K562 (cell line): ENCODE measurements at regions not wholly inside any gene's neighbourhood (a gene's known extent, or its start where the extent isn't known, plus 50 kb on each side); places are given as distances from the start of the nearest gene placed in this dataset.

ENCODE experiments used
- ATAC-seq: fragments of 200-7000 bp; cut with Tn5 transposase; 3 replicates; pipeline ENCODE4 v1.9.1; 2020; ENCODE audit warnings: moderate library complexity
- BruUV-seq: library from RNA; stranded (reverse); fragments of 400-500 nt; replicated peaks from 2 replicates; lab custom pipeline; 2021; lab: Mats Ljungman, UMichigan
- CTCF ChIA-PET: fragments of 300-600 bp; formaldehyde crosslinking; extraction: SDS; loops from one replicate; lab custom pipeline; 2021; ENCODE audit warnings: low intra/inter-chr PET ratio; lab: Yijun Ruan, JAX
- POLR2A ChIA-PET: fragments of 300-600, 350-650 bp; sonication (Branson Sonifier 250); formaldehyde crosslinking; extraction: SDS; loops from one replicate; lab custom pipeline; 2021; ENCODE audit warnings: antibody characterized with exemption, inconsistent platforms; lab: Yijun Ruan, JAX
- DNase-seq, 4 experiments: peaks; one replicate each; pipeline versions ENCODE4 v3.0.0 to v3.0.0-alpha.2; 2011 to 2018; ENCODE audit warnings: low spot score in 3 of 4, mixed read lengths in 3 of 4; ENCODE audit errors: extremely low read depth in 1 of 4
- FAIRE-seq: peaks from 2 replicates; lab custom pipeline; 2011; peaks lifted over from hg19 to GRCh38; lab: Jason Lieb, UNC
- H2AFZ ChIP-seq: 2 replicates; pipeline ENCODE4 v1.6.0; 2011; ENCODE audit warnings: low read depth, low read length, control low read depth, inconsistent platforms
- H3K27ac ChIP-seq: fragments of 200-600 bp; 3 replicates; pipeline ENCODE4 v1.8.0; 2011; ENCODE audit warnings: low read depth, mild to moderate bottlenecking, control low read depth, inconsistent platforms, low read length, moderate library complexity, mixed read lengths; ENCODE audit errors: extremely low read depth
- H3K27me3 ChIP-seq, 2 experiments: fragments of 300-600 bp in 1 of 2; 2 replicates in 1 of 2; 3 replicates in 1 of 2; pipeline versions ENCODE4 v1.6.0 to v1.8.0; 2011; ENCODE audit warnings: inconsistent platforms in 2 of 2, low read length in 2 of 2, mild to moderate bottlenecking in 1 of 2, mixed read lengths in 1 of 2, moderate library complexity in 1 of 2; ENCODE audit not compliant: control insufficient read depth in 2 of 2, insufficient read depth in 2 of 2
- H3K36me3 ChIP-seq: fragments of 300-600 bp; 3 replicates; pipeline ENCODE4 v1.8.0; 2011; ENCODE audit warnings: mild to moderate bottlenecking, low read length, inconsistent platforms; ENCODE audit not compliant: control insufficient read depth, insufficient read depth
- H3K4me1 ChIP-seq, 2 experiments: fragments of 200-600 bp in 1 of 2; replicated peaks in 1 of 2; 2 replicates in 1 of 2; 3 replicates in 1 of 2; pipeline versions ENCODE4 v1.5.1 to v1.8.0; 2011; ENCODE audit warnings: inconsistent platforms in 2 of 2, low read length in 2 of 2, mild to moderate bottlenecking in 1 of 2, mixed read lengths in 1 of 2, moderate library complexity in 1 of 2; ENCODE audit not compliant: control insufficient read depth in 2 of 2, insufficient read depth in 2 of 2
- H3K4me2 ChIP-seq: 2 replicates; pipeline ENCODE4 v1.6.1; 2011; ENCODE audit warnings: low read length, control low read depth, inconsistent platforms, mixed read lengths; ENCODE audit not compliant: insufficient read depth
- H3K4me3 ChIP-seq: fragments of 200-600 bp; sonication (generic), shearing (Covaris generic); 2 replicates; pipeline ENCODE4 v1.5.1; 2016; ENCODE audit warnings: control low read depth, inconsistent platforms
- H3K79me2 ChIP-seq: fragments of 200-600 bp; 3 replicates; pipeline ENCODE4 v1.8.0; 2011; ENCODE audit warnings: low read length, inconsistent platforms; ENCODE audit not compliant: control insufficient read depth, insufficient read depth
- H3K9ac ChIP-seq, 2 experiments: 2 replicates each; pipeline versions ENCODE4 v1.6.0 to v1.6.1; 2011; ENCODE audit warnings: low read depth in 2 of 2, low read length in 2 of 2, control low read depth in 1 of 2, inconsistent platforms in 1 of 2, mild to moderate bottlenecking in 1 of 2, mixed read lengths in 1 of 2; ENCODE audit not compliant: insufficient read depth in 1 of 2
- H3K9me1 ChIP-seq: one replicate; pipeline ENCODE4 v1.6.0; 2011; ENCODE audit warnings: inconsistent platforms, mild to moderate bottlenecking, low read length, moderate library complexity; ENCODE audit not compliant: control insufficient read depth, insufficient read depth
- H3K9me3 ChIP-seq: replicated peaks from 2 replicates; pipeline ENCODE4 v1.5.1; 2011; ENCODE audit warnings: low read depth, low read length, inconsistent platforms; ENCODE audit not compliant: control insufficient read depth, insufficient read depth
- H4K20me1 ChIP-seq: replicated peaks from 2 replicates; pipeline ENCODE4 v1.6.1; 2011; ENCODE audit warnings: low read length, inconsistent platforms, mixed read lengths; ENCODE audit not compliant: control insufficient read depth, insufficient read depth
- BDP1 ChIP-seq: IDR thresholded peaks from 3 replicates; pipeline ENCODE4 v1.6.1; 2011; ENCODE audit not compliant: insufficient read length, insufficient read depth
- THRAP3 ChIP-seq: fragments of 450-650 bp; IDR thresholded peaks from 2 replicates; pipeline ENCODE4 v1.6.1; 2016; ENCODE audit warnings: mild to moderate bottlenecking, inconsistent platforms, borderline replicate concordance
- WGBS: fragments of 100-300 bp; shearing (Covaris generic); methylation state at CpG from one replicate; pipeline ENCODE4 v1.1.6; 2016; ENCODE audit warnings: low coverage, mixed read lengths; ENCODE audit not compliant: insufficient coverage; ENCODE audit errors: missing lambda C conversion rate; 5-methylcytosine and 5-hydroxymethylcytosine counted together
- in situ Hi-C: fragments of 300-500 bp; cut with MboI; formaldehyde crosslinking; loops from 4 replicates; pipeline ENCODE4 v1.15.0; 2018; ENCODE audit warnings: inconsistent platforms, mixed read lengths
- intact Hi-C: fragments of 100-400 bp; cut with micrococcal nuclease; formaldehyde crosslinking; loops from 2 replicates; pipeline ENCODE4 v1.14.2; 2022
- TF ChIP-seq, protein P1 (sequence below): fragments of 450-650 bp; IDR thresholded peaks from 2 replicates; pipeline ENCODE4 v1.6.1; 2014; ENCODE audit warnings: low read depth, mild to moderate bottlenecking, moderate library complexity, borderline replicate concordance
- TF ChIP-seq, protein P2 (sequence below), 3 experiments: fragments of 200-800 bp in 1 of 3; fragments of 250-450 bp in 1 of 3; fragments of 450-650 bp in 1 of 3; sonication (Bioruptor Pico) in 1 of 3; sonication (Bioruptor generic) in 1 of 3; formaldehyde crosslinking in 1 of 3; IDR thresholded peaks; 2 replicates each; pipeline versions ENCODE4 v1.6.1 to v1.8.0; 2016 to 2022; ENCODE audit warnings: mild to moderate bottlenecking in 2 of 3, missing genetic modification characterization in 2 of 3, missing compliant biosample characterization in 1 of 3, moderate library complexity in 1 of 3
- TF ChIP-seq, protein P3 (sequence below), 3 experiments: IDR thresholded peaks in 2 of 3; conservative IDR thresholded peaks in 1 of 3; 2 replicates each; pipeline ENCODE4 v1.5.1; 2011 to 2012; ENCODE audit warnings: low read length in 3 of 3, mild to moderate bottlenecking in 3 of 3, control low read depth in 2 of 3, improper control_type of control experiment in 1 of 3, inconsistent platforms in 1 of 3, low read depth in 1 of 3, mixed read lengths in 1 of 3, moderate library complexity in 1 of 3; ENCODE audit not compliant: insufficient read depth in 2 of 3

DNA sequence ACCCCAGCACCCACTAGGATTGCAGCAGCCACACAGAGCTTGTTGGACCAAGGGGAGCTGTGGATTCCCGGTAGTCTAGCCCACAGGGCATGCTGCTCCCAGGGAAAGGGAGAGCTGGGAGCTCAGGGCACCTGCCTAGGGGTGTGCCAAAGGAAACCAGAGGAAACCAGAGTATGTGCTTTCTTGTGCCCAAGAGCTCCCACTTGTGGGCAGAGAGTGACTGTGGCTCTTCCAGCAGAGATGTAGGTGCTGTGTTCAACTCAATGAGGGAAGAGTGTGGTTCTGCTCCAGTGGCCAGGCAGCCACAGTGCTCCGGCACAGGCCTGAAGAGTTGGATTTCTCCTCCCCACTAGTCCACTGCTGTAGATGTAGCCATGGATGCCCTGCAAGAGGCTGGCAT, 1050.0 kb upstream of the INTU start:
- in situ Hi-C loops = no loop called here
- BruUV-seq = no TSS peak
- Histone ChIP-seq H4K20me1 (no peaks in the 10 kb centered on the region), H3K4me1 (no peaks in the 10 kb centered on the region), H3K4me3 (no peak overlapping the region), H3K27ac (no peak overlapping the region), H3K9ac (no peak overlapping the region), H3K9me1 (no peaks in the 10 kb centered on the region), H3K36me3 (peaks cover 19% of the 10 kb centered on the region; the same call in 2 of the 3 replicates), H3K27me3 (no peaks in the 10 kb centered on the region), H2AFZ (no peak overlapping the region), H3K9me3 (peaks cover 3% of the 10 kb centered on the region), H3K4me2 (no peak overlapping the region), H3K79me2 (peaks cover 74% of the 10 kb centered on the region)
- 95% methylated on average over 2 of the region's 2 CpGs for WGBS
- ChIA-PET POLR2A (interaction anchor here (1.0 kb wide), 1 partner anchor 32 kb away, joined by 3 read pairs; no protein-coding TSS in a partner anchor), CTCF (no interaction called here)
- TF ChIP-seq, protein P1, sequence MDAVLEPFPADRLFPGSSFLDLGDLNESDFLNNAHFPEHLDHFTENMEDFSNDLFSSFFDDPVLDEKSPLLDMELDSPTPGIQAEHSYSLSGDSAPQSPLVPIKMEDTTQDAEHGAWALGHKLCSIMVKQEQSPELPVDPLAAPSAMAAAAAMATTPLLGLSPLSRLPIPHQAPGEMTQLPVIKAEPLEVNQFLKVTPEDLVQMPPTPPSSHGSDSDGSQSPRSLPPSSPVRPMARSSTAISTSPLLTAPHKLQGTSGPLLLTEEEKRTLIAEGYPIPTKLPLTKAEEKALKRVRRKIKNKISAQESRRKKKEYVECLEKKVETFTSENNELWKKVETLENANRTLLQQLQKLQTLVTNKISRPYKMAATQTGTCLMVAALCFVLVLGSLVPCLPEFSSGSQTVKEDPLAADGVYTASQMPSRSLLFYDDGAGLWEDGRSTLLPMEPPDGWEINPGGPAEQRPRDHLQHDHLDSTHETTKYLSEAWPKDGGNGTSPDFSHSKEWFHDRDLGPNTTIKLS = no peak
- no peak for TF ChIP-seq THRAP3
- TF ChIP-seq BDP1 = no peak
- TF ChIP-seq, protein P2, sequence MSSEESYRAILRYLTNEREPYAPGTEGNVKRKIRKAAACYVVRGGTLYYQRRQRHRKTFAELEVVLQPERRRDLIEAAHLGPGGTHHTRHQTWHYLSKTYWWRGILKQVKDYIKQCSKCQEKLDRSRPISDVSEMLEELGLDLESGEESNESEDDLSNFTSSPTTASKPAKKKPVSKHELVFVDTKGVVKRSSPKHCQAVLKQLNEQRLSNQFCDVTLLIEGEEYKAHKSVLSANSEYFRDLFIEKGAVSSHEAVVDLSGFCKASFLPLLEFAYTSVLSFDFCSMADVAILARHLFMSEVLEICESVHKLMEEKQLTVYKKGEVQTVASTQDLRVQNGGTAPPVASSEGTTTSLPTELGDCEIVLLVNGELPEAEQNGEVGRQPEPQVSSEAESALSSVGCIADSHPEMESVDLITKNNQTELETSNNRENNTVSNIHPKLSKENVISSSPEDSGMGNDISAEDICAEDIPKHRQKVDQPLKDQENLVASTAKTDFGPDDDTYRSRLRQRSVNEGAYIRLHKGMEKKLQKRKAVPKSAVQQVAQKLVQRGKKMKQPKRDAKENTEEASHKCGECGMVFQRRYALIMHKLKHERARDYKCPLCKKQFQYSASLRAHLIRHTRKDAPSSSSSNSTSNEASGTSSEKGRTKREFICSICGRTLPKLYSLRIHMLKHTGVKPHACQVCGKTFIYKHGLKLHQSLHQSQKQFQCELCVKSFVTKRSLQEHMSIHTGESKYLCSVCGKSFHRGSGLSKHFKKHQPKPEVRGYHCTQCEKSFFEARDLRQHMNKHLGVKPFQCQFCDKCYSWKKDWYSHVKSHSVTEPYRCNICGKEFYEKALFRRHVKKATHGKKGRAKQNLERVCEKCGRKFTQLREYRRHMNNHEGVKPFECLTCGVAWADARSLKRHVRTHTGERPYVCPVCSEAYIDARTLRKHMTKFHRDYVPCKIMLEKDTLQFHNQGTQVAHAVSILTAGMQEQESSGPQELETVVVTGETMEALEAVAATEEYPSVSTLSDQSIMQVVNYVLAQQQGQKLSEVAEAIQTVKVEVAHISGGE (CRISPR knock-in tag; IDR thresholded peaks at IDR 0.05) = no peak
- TF ChIP-seq, protein P3, sequence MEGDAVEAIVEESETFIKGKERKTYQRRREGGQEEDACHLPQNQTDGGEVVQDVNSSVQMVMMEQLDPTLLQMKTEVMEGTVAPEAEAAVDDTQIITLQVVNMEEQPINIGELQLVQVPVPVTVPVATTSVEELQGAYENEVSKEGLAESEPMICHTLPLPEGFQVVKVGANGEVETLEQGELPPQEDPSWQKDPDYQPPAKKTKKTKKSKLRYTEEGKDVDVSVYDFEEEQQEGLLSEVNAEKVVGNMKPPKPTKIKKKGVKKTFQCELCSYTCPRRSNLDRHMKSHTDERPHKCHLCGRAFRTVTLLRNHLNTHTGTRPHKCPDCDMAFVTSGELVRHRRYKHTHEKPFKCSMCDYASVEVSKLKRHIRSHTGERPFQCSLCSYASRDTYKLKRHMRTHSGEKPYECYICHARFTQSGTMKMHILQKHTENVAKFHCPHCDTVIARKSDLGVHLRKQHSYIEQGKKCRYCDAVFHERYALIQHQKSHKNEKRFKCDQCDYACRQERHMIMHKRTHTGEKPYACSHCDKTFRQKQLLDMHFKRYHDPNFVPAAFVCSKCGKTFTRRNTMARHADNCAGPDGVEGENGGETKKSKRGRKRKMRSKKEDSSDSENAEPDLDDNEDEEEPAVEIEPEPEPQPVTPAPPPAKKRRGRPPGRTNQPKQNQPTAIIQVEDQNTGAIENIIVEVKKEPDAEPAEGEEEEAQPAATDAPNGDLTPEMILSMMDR (IDR thresholded peaks at IDR 0.05 in 2 of 3, conservative IDR thresholded peaks at IDR 0.05 in 1 of 3; ENCODE audit: insufficient read depth in 2 of 3, low read depth in 1 of 3, low read length in 3 of 3) = 0 out of 6 replicates have a peak, but pooled peaks of 2 of the 3 experiments have one; percentile 6 to 13
- DNase-seq (no peak), ATAC-seq (peak; percentile 59), FAIRE-seq (no peak)
- intact Hi-C loops = no loop called here
